Common myeloid progenitor, CD34-positive (primary cell): ENCODE measurements at regions not wholly inside any gene's neighbourhood (a gene's known extent, or its start where the extent isn't known, plus 50 kb on each side); places are given as distances from the start of the nearest gene placed in this dataset.

Experiments used
- CTCF ChIA-PET: fragments of 350-600 bp; sonication (Branson Sonifier 250); formaldehyde crosslinking; loops from one replicate; lab custom pipeline; 2021; ENCODE audit warnings: antibody characterized with exemption; lab: Charles Lee
- POLR2A ChIA-PET: fragments of 350-600 bp; sonication (Branson Sonifier 250); formaldehyde crosslinking; loops from one replicate; lab custom pipeline; 2021; ENCODE audit warnings: antibody characterized with exemption; lab: Charles Lee
- DNase-seq, 3 donors: peaks; one replicate each; pipeline versions ENCODE4 v3.0.0 to v3.0.0-alpha.2; 2013
- H3K27ac ChIP-seq, 2 experiments: 1 replicate in 1 of 2; 2 replicates in 1 of 2; pipeline ENCODE4 v1.7.0; 2013; ENCODE audit warnings: inconsistent platforms in 2 of 2, low read length in 2 of 2, mild to moderate bottlenecking in 2 of 2, low read depth in 1 of 2, moderate library complexity in 1 of 2; ENCODE audit not compliant: severe bottlenecking in 2 of 2, insufficient read depth in 1 of 2, poor library complexity in 1 of 2
- H3K27me3 ChIP-seq, 5 experiments: replicated peaks in 2 of 5; 1 replicate in 3 of 5; 2 replicates in 2 of 5; pipeline versions ENCODE4 v1.6.1 to v1.7.0; 2013; ENCODE audit warnings: low read length in 4 of 5, mild to moderate bottlenecking in 2 of 5, moderate library complexity in 2 of 5, inconsistent platforms in 1 of 5; ENCODE audit not compliant: insufficient read depth in 5 of 5, control insufficient read depth in 4 of 5
- H3K36me3 ChIP-seq, 4 experiments: 1 replicate in 2 of 4; 2 replicates in 2 of 4; pipeline versions ENCODE4 v1.6.1 to v1.7.0; 2013; ENCODE audit warnings: low read length in 3 of 4, control low read depth in 1 of 4, mild to moderate bottlenecking in 1 of 4; ENCODE audit not compliant: control insufficient read depth in 4 of 4, insufficient read depth in 4 of 4
- H3K4me1 ChIP-seq, 4 experiments: 1 replicate in 3 of 4; 2 replicates in 1 of 4; pipeline versions ENCODE4 v1.6.1 to v1.7.1; 2013; ENCODE audit warnings: low read length in 3 of 4, mild to moderate bottlenecking in 3 of 4, control low read depth in 1 of 4, inconsistent platforms in 1 of 4, moderate library complexity in 1 of 4; ENCODE audit not compliant: control insufficient read depth in 4 of 4, insufficient read depth in 4 of 4; ENCODE audit errors: control extremely low read depth in 1 of 4
- H3K4me3 ChIP-seq, 7 experiments: 1 replicate in 4 of 7; 2 replicates in 3 of 7; pipeline versions ENCODE4 v1.5.1 to v1.7.0; 2013; ENCODE audit warnings: mild to moderate bottlenecking in 7 of 7, low read length in 6 of 7, moderate library complexity in 6 of 7, inconsistent platforms in 2 of 7, low read depth in 2 of 7, control low read depth in 1 of 7; ENCODE audit not compliant: insufficient read depth in 4 of 7, control insufficient read depth in 1 of 7; ENCODE audit errors: extremely low read depth in 1 of 7
- H3K9me3 ChIP-seq, 5 experiments: 1 replicate in 4 of 5; 2 replicates in 1 of 5; pipeline versions ENCODE4 v1.6.1 to v1.7.1; 2013; ENCODE audit warnings: low read length in 4 of 5, mild to moderate bottlenecking in 2 of 5, inconsistent platforms in 1 of 5, low read depth in 1 of 5, moderate library complexity in 1 of 5; ENCODE audit not compliant: control insufficient read depth in 4 of 5, insufficient read depth in 2 of 5; ENCODE audit errors: control extremely low read depth in 1 of 5
- WGBS: methylation state at CpG from one replicate; pipeline ENCODE4 v1.1.5; 2013; ENCODE audit not compliant: insufficient coverage; 5-methylcytosine and 5-hydroxymethylcytosine counted together

DNA sequence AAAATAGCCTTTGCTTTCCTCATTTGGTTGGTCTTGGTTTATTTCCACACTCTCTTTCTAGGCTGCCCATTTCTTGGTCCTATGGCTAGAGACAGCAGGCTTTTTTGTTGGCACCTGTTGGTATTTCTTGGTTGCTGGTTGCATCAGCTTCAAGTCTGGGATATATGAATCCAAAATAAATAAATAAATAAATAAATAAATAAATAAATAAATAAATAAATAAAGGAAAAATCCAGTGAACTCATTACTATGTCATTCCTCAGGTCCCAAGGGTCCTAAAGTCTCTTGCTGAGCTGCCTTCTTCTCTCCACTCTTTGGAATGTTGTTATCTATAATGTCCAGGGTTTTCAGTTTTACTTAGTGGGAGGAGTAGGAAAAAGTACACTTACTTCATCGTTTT lies 165.9 kb upstream of the MEX3C start:
- DNase-seq, result no peak
- WGBS, result 100% methylated on average over 1 of the region's 1 CpG
- ChIA-PET CTCF (no interaction called here), POLR2A (no interaction called here)
- H3K27me3 ChIP-seq, result no peaks in the 10 kb centered on the region
- H3K4me1 ChIP-seq, result peaks cover 0 to 10% (median 9%) of the 10 kb centered on the region in 4 experiments
- H3K9me3 ChIP-seq, result peaks cover 0 to 3% (median 0%) of the 10 kb centered on the region in 5 experiments
- no peak overlapping the region for H3K27ac ChIP-seq
- H3K36me3 ChIP-seq, result no peaks in the 10 kb centered on the region
- H3K4me3 ChIP-seq, result no peak overlapping the region

DNA sequence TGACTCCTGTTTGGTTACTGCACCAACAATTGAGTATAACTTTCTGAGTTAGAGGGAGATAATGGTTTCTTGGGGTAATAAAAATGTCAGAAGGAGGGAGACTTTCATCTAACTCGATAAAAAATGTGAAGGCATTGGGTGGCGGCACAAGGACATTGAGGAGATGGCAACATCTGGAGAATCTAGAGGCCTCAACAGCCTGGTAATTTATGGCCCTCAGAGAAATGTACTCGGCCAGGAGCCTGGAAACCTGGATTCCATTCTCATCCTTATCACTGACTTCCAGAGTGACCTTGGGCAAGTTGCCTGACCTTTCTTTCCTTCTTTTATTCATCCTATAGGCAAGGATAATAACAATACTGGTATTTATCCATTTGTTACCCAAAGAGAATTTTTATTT lies 173.5 kb upstream of the MEX3C start:
- ChIA-PET POLR2A (no interaction called here), CTCF (no interaction called here)
- no peak for DNase-seq
- Histone ChIP-seq H3K9me3 (peaks cover 0 to 2% (median 0%) of the 10 kb centered on the region in 5 experiments), H3K36me3 (no peaks in the 10 kb centered on the region), H3K27me3 (no peaks in the 10 kb centered on the region), H3K4me1 (no peaks in the 10 kb centered on the region), H3K4me3 (no peak overlapping the region), H3K27ac (no peak overlapping the region)
- 37% methylated on average over 3 of the region's 3 CpGs for WGBS

GRCh38 chr18:51371929-51372328 lies 174.4 kb upstream of the MEX3C start:
- no peaks in the 10 kb centered on the region for H3K4me1 ChIP-seq
- peaks cover 0 to 2% (median 0%) of the 10 kb centered on the region in 5 experiments for H3K9me3 ChIP-seq
- H3K27ac ChIP-seq, result no peak overlapping the region
- WGBS, result no CpG with 5 or more reads among the region's 1 CpG
- no peak overlapping the region for H3K4me3 ChIP-seq
- no peaks in the 10 kb centered on the region for H3K36me3 ChIP-seq
- CTCF ChIA-PET, result no interaction called here
- POLR2A ChIA-PET, result no interaction called here
- no peak for DNase-seq
- no peaks in the 10 kb centered on the region for H3K27me3 ChIP-seq

- H3K9me3 ChIP-seq, result no peaks in the 10 kb centered on the region
- no peaks in the 10 kb centered on the region for H3K36me3 ChIP-seq
- H3K4me1 ChIP-seq, result no peaks in the 10 kb centered on the region
- H3K4me3 ChIP-seq, result no peak overlapping the region
- H3K27me3 ChIP-seq, result peaks cover 0 to 4% (median 0%) of the 10 kb centered on the region in 5 experiments
- CTCF ChIA-PET, result interaction anchor here (1.9 kb wide), 1 partner anchor 274 kb away, joined by 6 read pairs; no protein-coding TSS in a partner anchor
- DNase-seq, result no peak
- no peak overlapping the region for H3K27ac ChIP-seq
- 91% methylated on average over 4 of the region's 4 CpGs for WGBS
- POLR2A ChIA-PET, result no interaction called here
These were observed 184.6 kb upstream of the MEX3C start for GRCh38 chr18:51382081-51382480.

DNA sequence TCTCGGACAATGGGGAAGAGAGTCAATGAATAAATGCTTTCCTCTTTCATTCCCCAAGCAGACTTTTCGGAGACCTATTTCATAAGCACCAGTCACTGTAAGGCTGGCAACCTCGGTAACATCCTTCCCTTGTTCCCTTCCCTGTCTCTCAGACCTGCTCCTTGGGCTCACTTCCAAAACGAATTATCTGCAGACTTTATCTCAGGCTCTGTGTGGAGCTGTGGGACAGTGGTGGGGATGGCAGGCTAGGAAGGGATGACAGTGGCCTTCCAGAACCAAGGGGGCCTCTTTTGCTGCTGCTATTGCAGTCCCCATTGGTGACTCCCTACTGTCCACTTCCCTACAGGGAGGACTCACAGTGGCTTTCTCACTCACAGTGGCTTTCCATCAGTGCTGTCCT lies 185.6 kb upstream of the MEX3C start:
- CTCF ChIA-PET, result interaction anchor here (0.9 to 1.9 kb wide), 6 partner anchors 9 to 275 kb away, joined by 4 to 6 read pairs (median 4); no protein-coding TSS in a partner anchor
- no peak overlapping the region for H3K4me3 ChIP-seq
- WGBS, result 100% methylated on average over 3 of the region's 4 CpGs

DNA sequence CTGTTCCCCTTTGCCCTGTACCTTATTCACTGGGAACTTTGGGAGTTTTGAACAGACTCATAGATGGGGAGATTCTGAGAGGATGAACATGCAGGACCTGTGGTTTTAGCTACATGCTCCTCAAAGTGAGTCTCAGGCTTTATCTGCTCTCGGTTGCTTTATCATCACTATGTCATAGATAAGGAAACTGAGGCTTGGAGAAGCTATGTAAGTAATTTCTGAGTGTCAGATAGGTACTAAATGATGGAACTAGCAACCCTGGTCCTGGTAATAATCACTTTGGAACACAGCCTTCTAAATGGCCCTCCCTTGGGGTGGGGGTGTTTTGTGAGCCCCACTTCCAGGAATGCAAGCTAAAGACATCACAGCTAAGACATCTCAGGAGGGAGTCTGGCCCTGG lies 186.2 kb upstream of the MEX3C start:
- Histone ChIP-seq H3K9me3 (no peaks in the 10 kb centered on the region), H3K27ac (no peak overlapping the region), H3K27me3 (peaks cover 0 to 4% (median 0%) of the 10 kb centered on the region in 5 experiments), H3K4me1 (no peaks in the 10 kb centered on the region), H3K36me3 (no peaks in the 10 kb centered on the region), H3K4me3 (no peak overlapping the region)
- POLR2A ChIA-PET, result no interaction called here
- WGBS, result no CpG with 5 or more reads among the region's 1 CpG
- DNase-seq, result no peak
- CTCF ChIA-PET, result interaction anchor here (0.9 to 1.9 kb wide), 6 partner anchors 9 to 276 kb away, joined by 4 to 6 read pairs (median 4); no protein-coding TSS in a partner anchor

More for the DNA sequence above, 185.6 kb upstream of the MEX3C start:
- no peak for DNase-seq
- Histone ChIP-seq H3K27me3 (peaks cover 0 to 4% (median 0%) of the 10 kb centered on the region in 5 experiments), H3K36me3 (no peaks in the 10 kb centered on the region), H3K4me1 (no peaks in the 10 kb centered on the region), H3K27ac (no peak overlapping the region), H3K9me3 (no peaks in the 10 kb centered on the region)
- POLR2A ChIA-PET, result no interaction called here

- Histone ChIP-seq H3K27ac (no peak overlapping the region), H3K9me3 (no peaks in the 10 kb centered on the region), H3K36me3 (no peaks in the 10 kb centered on the region), H3K4me3 (no peak overlapping the region), H3K27me3 (peaks cover 0 to 4% (median 0%) of the 10 kb centered on the region in 5 experiments), H3K4me1 (no peaks in the 10 kb centered on the region)
- ChIA-PET CTCF (interaction anchor here (0.6 to 0.8 kb wide), 2 partner anchors 13 to 305 kb away, joined by 4 to 5 read pairs; no protein-coding TSS in a partner anchor), POLR2A (no interaction called here)
- WGBS, result no CpG with 5 or more reads among the region's 2 CpGs
- no peak for DNase-seq
These were observed 187.8 kb upstream of the MEX3C start for GRCh38 chr18:51385270-51385669.
